ENCODE measurements at regions not wholly inside any gene's neighbourhood (a gene's known extent, or its start where the extent isn't known, plus 50 kb on each side); places are given as distances from the start of the nearest gene placed in this dataset.
"Not testable (repeated sequence)": the region's sequence is repeated elsewhere in the genome, so short reads cannot be mapped to it uniquely, and the experiment has no call there.

DNA sequence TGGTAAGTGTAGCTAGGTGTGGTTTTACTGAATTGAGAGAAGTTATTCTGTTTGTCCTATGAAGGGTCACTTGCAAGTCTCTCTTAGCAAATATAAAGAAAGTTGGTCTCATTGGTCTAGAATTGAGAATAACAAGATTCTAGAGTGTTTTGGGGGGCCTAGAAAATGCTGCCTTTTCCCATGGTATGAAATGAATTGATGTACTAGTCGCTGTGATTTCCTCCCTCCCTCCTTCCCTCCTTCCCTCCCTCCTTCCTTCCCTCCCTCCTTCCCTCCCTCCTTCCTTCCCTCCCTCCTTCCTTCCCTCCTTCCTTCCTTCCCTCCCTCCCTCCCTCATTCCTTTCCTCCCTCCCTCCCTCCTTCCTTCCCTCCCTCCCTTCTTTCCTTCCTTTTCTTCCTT, 166.7 kb upstream of the RGS6 start:
- DNase-seq = no peak

DNA sequence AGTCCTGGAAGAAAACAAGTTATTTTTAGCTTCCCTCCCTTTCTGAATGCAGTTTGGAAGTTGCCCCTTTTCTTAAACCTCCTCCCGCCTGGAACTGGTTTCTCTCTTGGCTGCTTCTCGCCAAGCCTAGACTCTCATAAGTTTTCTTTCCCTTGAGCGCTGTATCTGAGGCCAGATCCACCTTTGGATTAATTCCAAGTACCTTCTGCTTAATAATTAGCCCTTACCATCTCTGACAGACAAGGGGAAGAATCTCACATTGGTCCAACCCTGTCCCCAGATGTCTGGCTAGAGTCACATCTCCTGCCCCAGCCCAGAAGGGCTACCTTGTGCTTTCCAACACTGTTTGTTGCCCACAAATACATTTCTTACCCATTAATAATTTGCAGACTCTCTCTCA, 161.8 kb upstream of the RGS6 start:
- no peak for DNase-seq

DNA sequence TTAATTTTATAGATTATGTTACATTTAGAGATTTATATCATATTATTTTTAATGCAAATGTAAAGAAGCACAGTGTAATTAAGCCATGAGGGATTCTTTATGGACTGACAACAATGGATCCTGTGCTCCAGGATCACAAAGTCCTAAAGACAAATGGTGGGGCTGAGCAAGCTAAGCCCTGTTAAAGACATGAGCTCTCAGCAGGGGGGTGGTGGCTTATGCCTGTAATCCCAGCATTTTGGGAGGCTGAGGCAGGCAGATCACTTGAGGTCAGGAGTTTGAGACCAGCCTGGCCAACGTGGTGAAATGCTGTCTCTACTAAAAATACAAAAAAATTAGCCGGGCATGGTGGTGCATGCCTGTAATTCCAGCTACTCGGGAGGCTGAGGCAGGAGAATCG, 160.8 kb upstream of the RGS6 start:
- DNase-seq = not testable (repeated sequence)

DNA sequence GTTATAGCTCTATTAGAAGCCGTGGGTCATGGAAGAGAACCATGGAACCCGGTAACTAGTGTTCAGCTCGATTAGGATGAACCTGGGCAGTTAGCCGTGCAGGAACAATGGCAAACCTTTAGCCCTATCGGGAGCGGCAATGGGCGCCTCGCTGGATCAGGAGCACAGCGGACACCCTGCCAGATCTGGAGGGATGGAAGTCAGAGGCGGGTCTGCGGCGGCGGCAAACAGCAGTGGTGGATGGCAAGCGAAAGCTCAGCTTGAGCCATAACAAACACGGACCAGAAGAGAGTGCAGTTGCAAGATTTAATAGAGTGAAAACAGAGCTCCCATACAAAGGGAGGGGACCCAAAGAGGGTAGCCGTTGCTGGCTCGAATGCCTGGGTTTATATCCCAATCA, 160.2 kb upstream of the RGS6 start:
- not testable (repeated sequence) for DNase-seq

DNA sequence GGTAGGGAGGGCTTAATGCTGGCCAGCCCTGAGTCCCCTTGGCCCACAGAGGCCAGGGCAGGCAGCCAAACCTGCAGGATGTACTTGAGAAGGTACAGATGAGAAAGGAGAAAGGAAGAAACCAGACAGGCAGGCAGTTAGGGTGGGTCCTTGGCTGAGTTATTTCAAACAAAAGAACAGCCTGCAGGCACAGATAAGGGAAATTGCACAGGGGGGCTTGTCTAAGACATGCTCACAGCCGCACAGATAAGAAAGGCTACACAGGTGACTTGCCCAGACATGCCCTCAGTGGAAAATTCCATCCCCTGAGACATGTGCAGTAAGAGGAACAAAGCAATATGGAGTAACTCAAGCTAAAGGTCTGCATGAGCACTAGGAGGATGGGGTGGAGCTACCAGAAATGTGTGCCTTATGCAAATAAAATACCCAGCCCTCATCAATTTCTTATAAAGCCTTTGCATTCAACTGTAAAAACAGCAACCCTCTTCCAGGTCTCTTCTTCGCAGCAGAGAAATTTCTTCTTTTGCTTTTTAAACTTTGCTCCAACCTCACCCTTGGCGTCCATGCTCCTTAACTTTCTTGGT, 158.2 kb upstream of the RGS6 start:
- DNase-seq = no peak

DNA sequence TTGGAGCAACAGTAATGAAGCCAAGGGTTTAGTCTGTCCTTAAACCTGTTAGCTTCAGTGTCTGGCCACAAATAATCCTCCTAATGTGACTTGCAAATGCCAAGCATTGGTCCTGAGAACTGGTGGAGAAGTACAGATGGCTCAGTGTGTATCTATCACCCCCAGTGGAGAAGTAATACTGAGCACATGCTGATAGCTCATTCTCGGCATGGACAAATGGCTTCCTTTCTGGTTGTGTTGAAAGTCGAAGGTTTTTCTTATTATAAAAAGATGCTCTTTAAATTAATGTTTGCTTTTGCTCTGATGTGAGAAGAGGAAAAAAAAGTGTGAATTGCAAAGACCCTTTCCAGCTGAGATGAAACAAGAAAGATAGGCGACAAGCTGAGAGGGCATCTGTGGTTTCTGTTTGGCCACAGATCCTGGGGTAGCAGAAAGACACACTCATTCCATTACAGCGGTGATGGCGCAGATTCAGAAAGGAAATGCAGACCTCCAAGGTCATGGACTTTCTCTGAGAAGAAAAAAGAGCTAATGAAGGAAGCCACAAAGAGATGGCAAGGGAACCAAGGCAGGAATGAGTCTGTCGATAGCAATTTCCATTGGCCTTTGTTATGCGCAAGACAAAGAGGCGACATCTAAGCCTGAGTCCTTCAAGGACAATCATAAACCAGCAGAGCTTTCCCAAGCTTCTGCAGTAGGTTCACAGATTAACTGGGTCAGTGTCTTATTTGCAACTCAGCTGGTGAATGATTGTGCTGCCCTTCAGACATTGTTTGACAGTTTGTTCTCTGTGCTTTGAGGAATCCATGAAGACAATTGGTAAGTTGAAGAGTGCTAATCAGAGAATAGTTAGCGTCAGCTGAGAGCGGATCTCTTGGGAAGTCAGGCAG, 155.5 kb upstream of the RGS6 start:
- no peak for DNase-seq

DNA sequence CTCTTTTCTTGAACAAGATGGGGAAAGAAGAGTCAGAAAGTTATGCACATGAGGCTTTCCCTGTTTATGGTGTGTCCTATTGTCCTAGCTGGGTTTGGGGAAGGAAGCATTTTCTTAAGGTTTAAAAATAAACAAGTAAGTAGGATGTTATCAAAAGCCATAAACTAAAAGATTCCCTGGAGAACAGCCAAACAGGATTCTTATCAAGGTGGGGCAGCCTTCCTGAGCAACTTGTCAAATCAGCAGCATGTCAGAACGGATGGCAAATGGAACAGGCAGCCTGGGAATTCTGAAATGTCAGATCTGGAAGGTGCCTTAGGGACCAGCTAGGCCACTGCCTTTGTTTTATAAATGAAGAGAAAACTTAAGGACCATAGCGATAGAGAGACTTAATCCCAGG, 152.2 kb upstream of the RGS6 start:
- DNase-seq = no peak

DNA sequence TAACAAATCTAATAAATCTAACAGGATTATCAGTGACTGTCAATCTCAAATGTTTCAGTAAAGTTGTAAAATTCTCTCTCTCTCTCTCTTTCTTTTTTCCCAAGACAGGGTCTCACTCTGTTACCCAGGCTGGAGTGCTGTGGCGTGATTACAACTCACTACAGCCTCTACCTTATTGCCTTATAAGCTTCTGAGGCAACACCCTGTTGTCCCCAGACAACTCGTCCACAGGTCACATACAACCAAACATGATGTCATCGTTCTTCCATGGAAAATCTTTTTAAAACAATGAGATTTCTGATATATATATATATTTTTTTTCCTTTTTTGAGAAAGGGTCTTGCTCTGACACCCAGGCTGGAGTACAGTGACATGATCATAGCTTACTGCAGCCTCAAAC, 151.4 kb upstream of the RGS6 start:
- no peak for DNase-seq

DNA sequence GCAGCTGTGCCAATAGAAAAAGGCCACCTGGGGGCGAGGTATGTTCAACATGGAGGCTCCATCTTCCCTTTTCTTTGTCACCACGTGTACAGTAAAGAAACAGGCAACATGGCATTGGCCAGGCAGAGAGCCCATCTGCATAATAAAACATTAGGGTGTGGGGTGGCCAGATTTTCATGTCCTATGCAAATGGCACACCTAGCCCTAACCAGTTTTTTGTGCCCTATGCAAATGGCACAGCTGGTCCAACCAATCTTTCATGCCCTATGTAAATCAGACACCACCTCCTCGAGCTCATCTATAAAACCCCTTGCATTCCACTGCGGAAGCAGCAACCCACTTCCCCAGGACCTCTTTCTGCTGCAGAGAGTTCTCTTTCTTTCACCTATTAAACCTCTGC, 149.1 kb upstream of the RGS6 start:
- no peak for DNase-seq

DNA sequence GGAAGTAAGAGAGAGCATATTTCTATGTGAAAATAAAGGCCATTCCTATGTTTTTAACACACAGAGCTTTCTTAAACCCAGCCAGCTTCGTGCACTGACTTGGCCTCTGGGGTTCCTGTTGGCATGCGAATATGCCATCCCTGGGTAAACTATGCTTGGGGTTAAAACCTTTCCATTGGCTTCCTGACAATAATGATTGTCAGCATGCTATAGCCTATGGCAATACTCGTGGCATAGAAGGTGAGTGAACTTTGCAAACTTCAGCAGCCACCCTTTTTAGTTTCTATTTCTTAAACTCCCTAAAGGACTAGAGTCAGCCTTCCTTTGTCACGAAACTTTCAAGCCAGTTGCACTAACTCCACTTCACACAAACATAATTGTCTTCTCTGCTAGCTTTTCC, 148.4 kb upstream of the RGS6 start:
- no peak for DNase-seq

DNA sequence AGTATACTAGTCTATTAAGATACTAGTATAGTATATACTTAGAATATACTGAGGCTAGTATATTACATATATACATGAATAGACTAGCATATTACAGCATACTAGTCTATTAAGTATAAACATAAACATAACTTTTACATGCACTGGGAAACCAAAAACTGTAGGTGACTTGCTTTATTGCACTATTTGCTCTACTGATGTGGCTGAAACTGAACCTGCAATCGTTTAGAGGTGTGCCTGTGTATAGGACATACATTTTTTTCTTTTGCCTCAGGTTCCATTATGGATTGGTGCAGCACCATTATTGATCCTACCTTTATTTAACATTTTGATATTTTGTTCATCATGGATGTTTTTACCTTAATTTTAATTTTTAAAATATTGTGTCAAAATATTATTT, 143.2 kb upstream of the RGS6 start:
- DNase-seq = no peak

DNA sequence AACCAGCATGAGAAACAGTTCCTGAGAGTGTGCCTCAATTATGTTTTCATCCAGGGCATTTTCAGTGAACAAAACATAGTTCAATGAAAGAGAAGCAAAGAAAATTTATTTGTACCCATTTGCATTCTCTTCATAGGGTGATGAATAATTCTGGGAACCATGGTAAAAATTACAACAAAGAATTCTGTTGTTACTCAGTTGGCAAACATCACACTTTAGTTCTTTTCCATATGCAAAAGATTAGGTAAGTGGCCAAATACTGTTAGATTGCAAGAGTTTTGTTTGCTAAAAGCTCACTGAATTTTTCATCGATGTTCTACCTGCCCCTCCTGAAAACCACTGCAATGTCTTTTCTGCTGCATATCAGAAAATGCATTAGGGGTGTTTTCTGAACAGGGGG, 132.4 kb upstream of the RGS6 start:
- no peak for DNase-seq

DNA sequence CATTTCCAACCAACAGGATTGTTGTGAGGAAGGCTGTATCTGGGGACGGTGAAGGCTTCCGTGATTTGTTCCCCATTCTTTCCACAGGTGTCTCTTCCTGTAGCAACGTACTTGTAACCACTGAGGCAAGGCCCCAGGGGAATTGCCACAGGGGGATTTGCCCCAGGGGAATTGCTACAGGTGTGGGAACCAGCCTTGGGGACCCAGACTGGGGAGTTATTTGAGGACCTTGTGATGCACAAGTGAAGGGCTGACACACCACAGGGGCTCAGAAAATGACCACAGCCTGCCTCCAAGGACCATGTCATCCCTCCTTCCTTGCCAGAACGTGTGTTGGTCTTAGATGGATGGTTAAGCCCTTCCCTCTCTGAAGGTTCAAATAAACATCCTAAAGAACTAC, 131.4 kb upstream of the RGS6 start:
- no peak for DNase-seq

DNA sequence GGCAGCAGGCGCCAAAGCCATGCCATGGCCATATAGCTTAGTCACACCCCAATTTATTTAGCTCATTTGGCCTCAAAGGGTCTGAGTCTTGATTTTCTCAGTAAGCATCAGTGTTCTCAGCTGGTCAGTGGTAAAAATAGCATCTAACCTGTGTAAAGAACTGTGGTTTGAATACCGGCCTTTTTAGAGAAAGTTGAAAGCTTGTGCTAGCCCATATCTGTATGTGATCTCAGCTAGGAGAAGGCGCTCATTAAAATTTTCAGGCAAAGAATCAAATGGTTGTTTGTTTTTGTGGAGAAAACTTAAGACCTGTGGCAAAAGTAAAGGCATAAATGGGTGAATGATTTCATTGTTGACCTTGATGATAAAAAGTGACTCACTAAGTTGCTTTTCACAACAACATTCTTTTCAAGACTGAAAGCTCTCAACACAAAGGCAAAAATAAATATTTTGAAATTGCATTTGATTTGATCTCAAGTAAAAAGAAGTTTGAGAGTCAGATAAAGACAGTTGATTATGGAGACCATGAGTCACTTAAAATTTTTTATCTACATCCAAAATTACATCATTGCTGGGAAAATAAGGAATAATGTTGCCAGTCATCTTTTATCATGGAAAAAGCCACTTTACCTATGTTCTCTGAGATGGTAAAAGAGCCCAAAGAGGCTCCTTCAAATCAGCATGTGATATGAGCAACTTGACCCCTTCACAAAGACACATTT, 128.5 kb upstream of the RGS6 start:
- DNase-seq = no peak

DNA sequence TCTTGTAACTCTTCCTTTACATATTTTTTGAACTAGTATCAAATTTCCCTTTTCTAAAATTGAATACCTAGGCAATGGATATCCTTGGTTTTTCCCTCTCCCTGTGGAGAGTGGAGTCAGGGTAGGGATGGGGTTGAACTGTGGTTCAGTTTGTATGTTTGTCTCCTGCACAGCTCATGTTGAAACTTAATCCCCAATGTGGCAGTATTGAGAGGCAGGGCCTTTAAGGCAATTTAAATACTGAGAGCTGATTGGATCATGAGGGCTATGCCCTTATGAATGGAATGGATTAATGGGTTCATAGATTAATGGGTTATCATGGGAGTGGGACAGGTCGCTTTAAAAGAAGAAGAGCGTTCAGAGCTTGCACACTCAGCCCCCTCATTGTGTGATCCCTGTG, 127.2 kb upstream of the RGS6 start:
- no peak for DNase-seq

DNA sequence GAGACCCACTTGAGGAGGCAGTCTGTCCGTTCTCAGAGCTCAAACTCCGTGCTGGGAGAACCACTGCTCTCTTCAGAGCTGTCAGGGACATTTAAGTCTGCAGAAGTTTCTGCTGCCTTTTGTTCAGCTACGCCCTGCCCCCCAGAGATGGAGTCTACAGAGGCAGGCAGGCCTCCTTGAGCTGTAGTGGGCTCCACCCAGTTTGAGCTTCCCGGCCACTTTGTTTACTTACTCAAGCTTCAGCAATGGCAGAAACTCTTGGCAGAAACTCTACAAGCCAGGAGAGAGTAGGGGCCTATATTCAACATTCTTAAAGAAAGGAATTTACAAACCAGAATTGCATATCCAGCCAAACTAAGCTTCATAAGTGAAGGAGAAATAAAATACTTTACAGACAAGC, 125.2 kb upstream of the RGS6 start:
- not testable (repeated sequence) for DNase-seq

DNA sequence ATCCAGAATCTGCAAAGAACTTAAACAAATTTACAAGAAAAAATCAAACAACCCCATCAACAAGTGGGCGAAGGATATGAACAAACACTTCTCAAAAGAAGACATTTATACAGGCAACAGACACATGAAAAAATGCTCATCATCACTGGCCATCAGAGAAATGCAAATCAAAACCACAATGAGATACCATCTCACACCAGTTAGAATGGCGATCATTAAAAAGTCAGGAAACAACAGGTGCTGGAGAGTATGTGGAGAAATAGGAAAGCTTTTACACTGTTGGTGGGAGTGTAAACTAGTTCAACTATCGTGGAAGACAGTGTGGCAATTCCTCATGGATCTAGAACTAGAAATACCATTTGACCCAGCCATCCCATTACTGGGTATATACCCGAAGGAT, 121.4 kb upstream of the RGS6 start:
- not testable (repeated sequence) for DNase-seq

DNA sequence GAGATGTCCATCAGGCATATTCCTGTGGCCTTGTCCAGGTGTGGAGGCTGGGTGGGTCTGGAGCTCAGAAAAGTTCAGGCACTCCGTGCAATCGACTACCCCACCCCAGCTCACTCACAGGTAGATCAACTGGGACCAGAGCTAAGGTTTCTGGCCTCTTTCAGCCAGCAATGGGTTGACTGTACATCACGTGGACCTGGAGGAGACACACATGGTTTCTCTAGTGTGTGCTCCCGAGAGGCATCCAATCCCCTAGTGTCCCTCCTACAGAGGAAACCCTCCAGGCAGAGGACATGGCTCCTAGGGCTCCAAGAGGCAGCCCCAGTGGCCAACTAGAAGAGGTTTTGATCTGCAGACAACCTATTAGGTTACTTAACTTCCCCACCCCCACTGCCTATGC, 119.5 kb upstream of the RGS6 start:
- no peak for DNase-seq

DNA sequence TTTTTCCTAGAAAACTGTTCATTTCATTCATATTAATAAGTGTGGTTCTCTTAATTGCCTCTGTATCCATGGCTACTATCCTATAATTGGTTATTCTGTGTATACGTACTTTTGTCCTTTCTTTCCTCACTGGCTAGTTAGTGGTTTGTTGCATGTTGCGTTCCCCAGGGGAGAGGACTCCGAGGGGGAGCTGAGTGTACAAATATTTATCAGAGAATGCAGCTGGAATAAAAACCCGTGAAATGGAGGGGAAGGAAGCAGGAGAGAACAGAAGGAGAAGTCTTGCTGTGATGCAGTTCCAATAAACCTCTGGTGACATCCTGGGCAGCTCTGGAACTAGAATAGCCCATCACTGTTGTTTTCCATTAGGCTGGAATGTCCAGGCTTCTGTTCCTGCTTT, 117.1 kb upstream of the RGS6 start:
- no peak for DNase-seq

DNA sequence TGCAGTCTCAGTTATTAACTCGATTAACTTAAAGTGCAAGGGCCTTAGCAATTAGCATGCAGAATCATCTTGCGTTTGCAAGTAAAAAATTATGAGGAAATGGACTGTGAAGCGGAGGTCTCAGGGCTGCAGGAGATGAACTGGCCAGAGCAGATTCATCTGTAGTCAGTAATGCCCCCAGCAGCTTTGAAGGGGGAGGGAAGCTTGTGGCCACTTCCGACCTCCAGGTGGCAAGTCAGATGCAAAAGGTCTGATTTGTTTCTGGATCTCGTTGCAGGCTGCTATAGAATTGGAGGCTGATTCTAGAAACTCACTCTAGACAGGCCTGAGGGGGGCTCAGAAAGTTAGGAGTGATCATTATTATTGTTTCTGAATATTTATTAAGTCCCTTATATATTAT, 107.4 kb upstream of the RGS6 start:
- DNase-seq = no peak

DNA sequence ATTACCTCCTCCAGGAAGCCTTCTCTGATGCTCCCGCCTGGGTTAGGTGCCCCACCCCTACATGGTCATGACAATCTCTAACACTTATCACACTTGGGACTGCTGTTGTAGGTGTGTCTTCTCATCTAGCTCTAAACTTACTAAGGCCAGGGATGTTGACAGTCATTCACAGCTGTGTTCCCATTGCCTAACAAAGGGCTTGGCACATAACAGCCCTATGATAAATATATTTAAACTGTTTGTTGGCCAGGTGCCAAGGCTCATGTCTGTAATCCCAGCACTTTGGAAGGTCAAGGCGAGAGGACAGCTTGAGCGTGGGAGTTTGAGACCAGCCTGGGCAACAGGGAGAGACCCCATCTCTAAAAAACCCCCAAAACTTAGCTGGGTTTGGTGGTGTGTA, 98.8 kb upstream of the RGS6 start:
- no peak for DNase-seq

DNA sequence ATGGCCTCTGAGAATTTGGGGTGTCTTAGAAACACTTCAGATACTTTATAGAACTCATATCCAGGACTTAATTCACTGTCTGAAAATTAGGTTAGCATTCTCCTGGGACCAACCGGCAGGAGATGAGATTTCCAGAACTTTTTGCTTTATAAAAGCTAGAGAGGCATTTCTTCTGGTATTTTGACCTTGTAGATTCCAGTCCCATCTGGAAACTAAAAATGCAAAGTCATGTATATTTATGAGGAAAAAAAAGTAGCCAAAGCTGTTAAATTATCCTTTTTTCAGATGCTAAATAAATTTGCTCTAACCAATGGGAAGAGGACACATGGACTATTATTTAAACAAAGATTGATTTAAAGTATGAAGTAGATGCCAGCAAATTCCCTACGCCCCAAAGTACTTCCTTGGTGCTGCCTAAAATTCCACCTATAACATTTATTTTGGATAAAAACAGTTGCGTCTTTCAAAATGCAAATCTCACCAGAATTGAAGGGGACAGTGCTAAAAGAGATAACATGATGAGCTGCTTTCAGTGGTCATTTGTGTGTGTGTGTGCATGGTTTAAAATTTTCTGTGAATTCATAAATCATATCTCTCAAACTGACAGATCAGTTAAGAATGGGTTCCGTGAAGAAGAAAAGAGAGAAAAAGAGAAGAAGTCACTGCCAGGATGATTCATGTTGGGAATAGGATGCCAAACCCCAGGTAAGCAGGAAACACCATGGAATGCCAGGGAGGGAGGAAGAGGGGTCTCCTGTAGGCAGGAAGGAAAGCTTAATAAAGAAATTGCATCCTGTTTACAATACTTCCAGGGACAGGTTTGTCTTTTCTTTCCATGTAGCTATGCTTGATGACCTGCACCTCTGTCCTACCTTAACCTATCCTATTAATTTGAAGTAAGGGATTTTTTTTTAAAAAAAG, 97.7 kb upstream of the RGS6 start:
- DNase-seq = no peak

DNA sequence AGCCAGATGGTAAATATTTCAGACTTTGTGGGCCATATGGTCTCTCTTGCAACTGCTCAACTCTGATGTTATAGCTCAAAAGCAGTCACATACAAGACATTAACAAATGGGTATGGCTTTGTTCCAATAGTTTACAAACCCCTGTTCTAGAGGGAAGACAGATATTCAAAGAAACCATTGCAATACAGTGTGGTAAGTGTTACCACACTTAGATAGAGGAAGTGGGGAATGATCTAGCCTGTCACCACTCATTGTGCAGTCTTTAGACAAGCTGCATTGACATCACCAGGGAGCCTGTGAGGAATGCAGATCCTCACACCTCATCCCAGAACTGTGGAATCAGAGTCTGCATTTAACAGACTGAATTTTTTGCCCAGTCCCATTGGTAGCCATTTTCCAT, 80.0 kb upstream of the RGS6 start:
- DNase-seq = no peak
